H1 (cell line): ENCODE measurements at regions not wholly inside any gene's neighbourhood (a gene's known extent, or its start where the extent isn't known, plus 50 kb on each side); places are given as distances from the start of the nearest gene placed in this dataset.

ENCODE experiments used
- CTCF ChIA-PET: fragments of 300-600 bp; sonication (Branson Sonifier 250); formaldehyde crosslinking; loops from one replicate; lab custom pipeline; 2021; ENCODE audit not compliant: partially characterized antibody; lab: Charles Lee
- POLR2A ChIA-PET: fragments of 300-600 bp; sonication (Branson Sonifier 250); formaldehyde crosslinking; loops from one replicate; lab custom pipeline; 2021; ENCODE audit warnings: inconsistent platforms; ENCODE audit not compliant: partially characterized antibody; lab: Charles Lee
- DNase-seq, 2 experiments: peaks; one replicate each; pipeline versions ENCODE4 v3.0.0 to v3.0.0-alpha.2; 2010 to 2022; ENCODE audit warnings: low spot score in 2 of 2, low read depth in 1 of 2, mixed read lengths in 1 of 2
- FAIRE-seq: peaks from 2 replicates; lab custom pipeline; 2011; peaks lifted over from hg19 to GRCh38; lab: Jason Lieb, UNC
- H2AFZ ChIP-seq: 2 replicates; pipeline ENCODE4 v1.8.1; 2012; ENCODE audit warnings: low read length, inconsistent platforms
- H2AK5ac ChIP-seq: 2 replicates; pipeline ENCODE4 v1.6.1; 2013; ENCODE audit warnings: low read depth, low read length
- H2BK120ac ChIP-seq: replicated peaks from 2 replicates; pipeline ENCODE3; 2013; ENCODE audit warnings: low read depth, low read length, inconsistent platforms
- H2BK12ac ChIP-seq: 2 replicates; pipeline ENCODE4 v1.6.1; 2013; ENCODE audit warnings: low read depth, low read length
- H2BK15ac ChIP-seq: 2 replicates; pipeline ENCODE4 v1.6.1; 2013; ENCODE audit warnings: low read length
- H2BK20ac ChIP-seq: 2 replicates; pipeline ENCODE4 v1.6.1; 2013; ENCODE audit warnings: low read length
- H2BK5ac ChIP-seq: 2 replicates; pipeline ENCODE4 v1.6.1; 2013; ENCODE audit warnings: low read depth, low read length
- H3K14ac ChIP-seq: 2 replicates; pipeline ENCODE4 v1.6.1; 2013; ENCODE audit warnings: inconsistent platforms; ENCODE audit not compliant: insufficient read length
- H3K18ac ChIP-seq: 2 replicates; pipeline ENCODE4 v1.6.1; 2013; ENCODE audit warnings: low read length; ENCODE audit errors: extremely low read depth
- H3K23ac ChIP-seq: 2 replicates; pipeline ENCODE4 v1.6.1; 2013; ENCODE audit warnings: inconsistent platforms; ENCODE audit not compliant: insufficient read length
- H3K23me2 ChIP-seq: 2 replicates; pipeline ENCODE4 v1.6.1; 2013; ENCODE audit warnings: low read depth, low read length
- H3K27ac ChIP-seq: 2 replicates; pipeline ENCODE4 v1.6.1; 2011; ENCODE audit warnings: low read depth, low read length, inconsistent platforms
- H3K27me3 ChIP-seq, 4 experiments: replicated peaks in 1 of 4; 1 replicate in 1 of 4; 2 replicates in 3 of 4; pipeline versions ENCODE4 v1.6.1 to v1.8.1; 2011 to 2013; ENCODE audit warnings: low read length in 3 of 4, mild to moderate bottlenecking in 3 of 4, inconsistent platforms in 2 of 4, mixed read lengths in 2 of 4, moderate library complexity in 1 of 4; ENCODE audit not compliant: control insufficient read depth in 3 of 4, insufficient read depth in 3 of 4; ENCODE audit errors: extremely low read depth in 1 of 4
- H3K36me3 ChIP-seq, 4 experiments: 2 replicates each; pipeline versions ENCODE4 v1.6.1 to v1.8.1; 2011 to 2013; ENCODE audit warnings: mild to moderate bottlenecking in 4 of 4, low read length in 3 of 4, moderate library complexity in 2 of 4, control low read depth in 1 of 4, inconsistent platforms in 1 of 4; ENCODE audit not compliant: insufficient read depth in 4 of 4, control insufficient read depth in 2 of 4
- H3K4ac ChIP-seq: replicated peaks from 2 replicates; pipeline ENCODE3; 2013; ENCODE audit warnings: low read length, low read depth, mixed read lengths, inconsistent platforms; ENCODE audit not compliant: insufficient read length
- H3K4me1 ChIP-seq, 4 experiments: replicated peaks in 1 of 4; 1 replicate in 1 of 4; 2 replicates in 3 of 4; pipeline versions ENCODE4 v1.6.1 to v1.8.1; 2011 to 2013; ENCODE audit warnings: low read length in 3 of 4, inconsistent platforms in 2 of 4, mixed read lengths in 1 of 4; ENCODE audit not compliant: insufficient read depth in 4 of 4, control insufficient read depth in 3 of 4
- H3K4me2 ChIP-seq, 2 experiments: 2 replicates each; pipeline versions ENCODE4 v1.6.1 to v1.8.1; 2011 to 2013; ENCODE audit warnings: low read depth in 2 of 2, low read length in 2 of 2, control low read depth in 1 of 2, inconsistent platforms in 1 of 2, mild to moderate bottlenecking in 1 of 2; ENCODE audit not compliant: insufficient read depth in 1 of 2
- H3K4me3 ChIP-seq, 4 experiments: fragments of 200-600, 300-600 bp in 1 of 4; sonication (generic), shearing (Covaris generic), sonication (Bioruptor Twin) in 1 of 4; 2 replicates each; pipeline versions ENCODE4 v1.5.1 to v1.8.1; 2011 to 2016; ENCODE audit warnings: low read length in 4 of 4, low read depth in 3 of 4, control low read depth in 2 of 4, inconsistent platforms in 2 of 4, mild to moderate bottlenecking in 2 of 4, mixed read lengths in 1 of 4, moderate library complexity in 1 of 4; ENCODE audit not compliant: insufficient read depth in 2 of 4; ENCODE audit errors: extremely low read depth in 1 of 4
- H3K56ac ChIP-seq: replicated peaks from 2 replicates; pipeline ENCODE3; 2013; ENCODE audit warnings: low read depth, mild to moderate bottlenecking, mixed read lengths, low read length, inconsistent platforms; ENCODE audit not compliant: insufficient read length
- H3K79me1 ChIP-seq: 2 replicates; pipeline ENCODE4 v1.6.1; 2013; ENCODE audit warnings: low read depth, low read length, control low read depth
- H3K79me2 ChIP-seq, 2 experiments: 2 replicates each; pipeline versions ENCODE4 v1.6.1 to v1.8.1; 2012 to 2013; ENCODE audit warnings: low read length in 2 of 2, mild to moderate bottlenecking in 2 of 2, inconsistent platforms in 1 of 2; ENCODE audit not compliant: insufficient read depth in 2 of 2, control insufficient read depth in 1 of 2
- H3K9ac ChIP-seq, 4 experiments: replicated peaks in 1 of 4; 1 replicate in 1 of 4; 2 replicates in 3 of 4; pipeline versions ENCODE4 v1.6.1 to v1.8.1; 2011 to 2013; ENCODE audit warnings: low read depth in 3 of 4, low read length in 3 of 4, control low read depth in 2 of 4, mild to moderate bottlenecking in 2 of 4, moderate library complexity in 2 of 4, inconsistent platforms in 1 of 4; ENCODE audit errors: extremely low read depth in 1 of 4
- H3K9me3 ChIP-seq, 2 experiments: 2 replicates each; pipeline versions ENCODE4 v1.6.1 to v1.8.1; 2012 to 2013; ENCODE audit warnings: mild to moderate bottlenecking in 2 of 2, moderate library complexity in 2 of 2, control low read depth in 1 of 2, inconsistent platforms in 1 of 2, low read depth in 1 of 2, low read length in 1 of 2, mixed read lengths in 1 of 2; ENCODE audit not compliant: insufficient read depth in 2 of 2
- H4K20me1 ChIP-seq, 2 experiments: replicated peaks in 1 of 2; 2 replicates each; pipeline versions ENCODE3 to v1.8.1; 2011 to 2013; ENCODE audit warnings: inconsistent platforms in 2 of 2, low read length in 2 of 2, mild to moderate bottlenecking in 1 of 2; ENCODE audit not compliant: insufficient read depth in 2 of 2, control insufficient read depth in 1 of 2
- H4K5ac ChIP-seq: 2 replicates; pipeline ENCODE4 v1.6.1; 2013; ENCODE audit warnings: low read length, low read depth, mixed read lengths, inconsistent platforms; ENCODE audit not compliant: insufficient read length
- H4K8ac ChIP-seq: 2 replicates; pipeline ENCODE4 v1.8.0; 2013; ENCODE audit warnings: mild to moderate bottlenecking, moderate library complexity, low read length, inconsistent platforms; ENCODE audit not compliant: insufficient read depth; ENCODE audit errors: extremely low read depth
- H4K91ac ChIP-seq: replicated peaks from 2 replicates; pipeline ENCODE3; 2013; ENCODE audit warnings: low read length, mixed read lengths, inconsistent platforms; ENCODE audit not compliant: insufficient read length
- ASH2L ChIP-seq: fragments of 200-600, 300-600 bp; sonication (generic); IDR thresholded peaks from one replicate; pipeline ENCODE4 v1.7.1; 2017; ENCODE audit warnings: low read length
- FOSL1 ChIP-seq: IDR thresholded peaks from 2 replicates; pipeline ENCODE4 v1.6.1; 2011; ENCODE audit warnings: mild to moderate bottlenecking, low read depth, low read length, moderate library complexity; ENCODE audit not compliant: insufficient read depth
- JUN ChIP-seq: IDR thresholded peaks from 2 replicates; pipeline ENCODE4 v1.6.1; 2011; ENCODE audit warnings: low read depth, mild to moderate bottlenecking, improper control_type of control experiment, low read length
- KDM5A ChIP-seq: fragments of 200-600 bp; IDR thresholded peaks from 2 replicates; pipeline ENCODE4 v1.7.1; 2012; ENCODE audit warnings: mild to moderate bottlenecking, low read length, inconsistent platforms, mixed read lengths
- MAFK ChIP-seq: IDR thresholded peaks from 2 replicates; pipeline ENCODE4 v1.6.1; 2012; ENCODE audit warnings: low read depth, mild to moderate bottlenecking, improper control_type of control experiment, low read length
- MAX ChIP-seq: IDR thresholded peaks from 2 replicates; pipeline ENCODE4 v1.6.1; 2012; ENCODE audit warnings: inconsistent platforms
- NANOG ChIP-seq: IDR thresholded peaks from 2 replicates; pipeline ENCODE4 v1.6.1; 2011; ENCODE audit warnings: low read length, low read depth, mild to moderate bottlenecking, inconsistent platforms; ENCODE audit not compliant: insufficient read depth, poor library complexity, severe bottlenecking
- NRF1 ChIP-seq: IDR thresholded peaks from 2 replicates; pipeline ENCODE4 v1.6.1; 2011; ENCODE audit warnings: mild to moderate bottlenecking, low read depth, low read length, improper control_type of control experiment
- POLR2AphosphoS5 ChIP-seq: IDR thresholded peaks from 2 replicates; pipeline ENCODE4 v1.6.1; 2011; ENCODE audit warnings: low read depth, low read length
- RXRA ChIP-seq: IDR thresholded peaks from 2 replicates; pipeline ENCODE4 v1.6.1; 2011; ENCODE audit warnings: low read depth, mild to moderate bottlenecking, low read length, moderate library complexity; ENCODE audit not compliant: insufficient read depth
- SAP30 ChIP-seq: fragments of 300-600 bp; sonication (generic); IDR thresholded peaks from 2 replicates; pipeline ENCODE4 v1.7.1; 2012; ENCODE audit warnings: low read length, moderate library complexity, mild to moderate bottlenecking, inconsistent platforms; ENCODE audit not compliant: insufficient read depth, insufficient replicate concordance
- TBP ChIP-seq: IDR thresholded peaks from 2 replicates; pipeline ENCODE4 v1.6.1; 2011; ENCODE audit warnings: low read depth, low read length, improper control_type of control experiment
- TEAD4 ChIP-seq: IDR thresholded peaks from 2 replicates; pipeline ENCODE4 v1.6.1; 2012; ENCODE audit warnings: low read depth, low read length, inconsistent platforms, mixed read lengths
- YY1 ChIP-seq: IDR thresholded peaks from 2 replicates; pipeline ENCODE4 v1.6.1; 2011; ENCODE audit warnings: low read depth, mild to moderate bottlenecking, low read length
- WGBS, 2 experiments: shearing (Covaris generic) in 1 of 2; methylation state at CpG; one replicate each; pipeline versions ENCODE4 v1.1.6 to v1.1.7; 2013 to 2015; ENCODE audit warnings: low lambda C conversion rate in 2 of 2, mixed read lengths in 2 of 2, inconsistent platforms in 1 of 2, low coverage in 1 of 2, missing lambda C conversion rate in 1 of 2; ENCODE audit not compliant: insufficient replicate concordance in 2 of 2, insufficient coverage in 1 of 2, insufficient read length in 1 of 2; ENCODE audit errors: extremely low coverage in 1 of 2, missing lambda C conversion rate in 1 of 2; 5-methylcytosine and 5-hydroxymethylcytosine counted together

- no peak overlapping the region for H2BK120ac ChIP-seq
- H3K27me3 ChIP-seq = no peaks in the 10 kb centered on the region
- no peaks in the 10 kb centered on the region for H3K23me2 ChIP-seq
- no peaks in the 10 kb centered on the region for H3K36me3 ChIP-seq
- H2BK15ac ChIP-seq = no peak overlapping the region
- no peaks in the 10 kb centered on the region for H4K20me1 ChIP-seq
- WGBS, 2 experiments = 88% methylated on average over 7 of the region's 7 CpGs; no CpG with 5 or more reads in 1 of the 2 experiments
- H3K4me3 ChIP-seq = no peak overlapping the region
- POLR2A ChIA-PET = no interaction called here
- no peak overlapping the region for H3K4me2 ChIP-seq
- no peak overlapping the region for H4K8ac ChIP-seq
- no peak overlapping the region for H2AFZ ChIP-seq
- no peak overlapping the region for H4K5ac ChIP-seq
- H3K4ac ChIP-seq = no peak overlapping the region
- no peak overlapping the region for H3K23ac ChIP-seq
- no peak overlapping the region for H2AK5ac ChIP-seq
- H3K79me2 ChIP-seq = no peaks in the 10 kb centered on the region
- no peaks in the 10 kb centered on the region for H3K9me3 ChIP-seq
- no peak overlapping the region for H4K91ac ChIP-seq
- H3K9ac ChIP-seq = no peak overlapping the region
- H3K56ac ChIP-seq = no peak overlapping the region
- no peak overlapping the region for H2BK20ac ChIP-seq
- no peak overlapping the region for H2BK5ac ChIP-seq
- no peaks in the 10 kb centered on the region for H3K79me1 ChIP-seq
- H3K27ac ChIP-seq = no peak overlapping the region
- CTCF ChIA-PET = interaction anchor here (0.6 to 1.4 kb wide), 2 partner anchors 9 to 121 kb away, joined by 3 to 4 read pairs; no protein-coding TSS in a partner anchor
- DNase-seq (no peak), FAIRE-seq (no peak)
- no peak overlapping the region for H2BK12ac ChIP-seq
- peaks cover 0 to 10% (median 3%) of the 10 kb centered on the region in 4 experiments; a peak in 2 of 7 replicates for H3K4me1 ChIP-seq
- H3K18ac ChIP-seq = no peak overlapping the region
- no peak overlapping the region for H3K14ac ChIP-seq
- TF ChIP-seq NANOG (no peak), NRF1 (no peak), KDM5A (no peak), YY1 (no peak), JUN (no peak), SAP30 (no peak), MAFK (no peak), FOSL1 (no peak), TBP (no peak), TEAD4 (no peak), POLR2AphosphoS5 (no peak), MAX (no peak), RXRA (no peak), ASH2L (no peak)
Measured at GRCh38 chr5:118529361-118530144, 458.8 kb downstream of the DTWD2 start.
